Astrocyte of the cerebellum (primary cell): ENCODE measurements at regions not wholly inside any gene's neighbourhood (a gene's known extent, or its start where the extent isn't known, plus 50 kb on each side); places are given as distances from the start of the nearest gene placed in this dataset.

Experiments used
- DNase-seq: peaks from one replicate; pipeline ENCODE4 v3.0.0-alpha.2; 2011; ENCODE audit warnings: low read depth
- H3K4me3 ChIP-seq: 2 replicates; pipeline ENCODE4 v1.5.1; 2011; ENCODE audit warnings: mild to moderate bottlenecking, low read depth, low read length, moderate library complexity
- CTCF ChIP-seq: IDR thresholded peaks from 2 replicates; pipeline ENCODE4 v1.5.1; 2012; ENCODE audit warnings: low read length, low read depth, moderate library complexity, mild to moderate bottlenecking; ENCODE audit errors: missing control alignments
- in situ Hi-C: cut with HindIII; loops from 2 replicates; pipeline ENCODE4 v1.10.0; 2017; ENCODE audit warnings: low sequenced_read_pairs

DNA sequence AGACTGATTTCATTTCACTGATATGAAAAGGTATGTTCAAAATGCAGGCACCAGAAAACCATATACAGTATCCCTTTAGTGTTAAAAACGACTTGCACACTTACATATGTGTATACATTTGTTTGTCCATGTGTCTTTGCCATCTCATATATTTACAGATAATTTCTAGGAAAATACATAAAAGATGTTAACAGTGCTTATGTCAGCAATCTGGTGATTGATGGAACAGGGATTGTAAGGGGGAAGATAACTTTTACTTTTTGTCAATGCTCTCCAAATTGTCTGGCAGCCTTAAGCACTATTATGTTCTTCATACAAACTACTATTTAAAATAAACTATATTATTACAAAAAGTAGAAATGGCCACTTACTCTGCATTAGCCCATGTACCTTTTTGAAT is 238.5 kb upstream of the DEFB112 start:
- no peak for DNase-seq
- no peak overlapping the region for H3K4me3 ChIP-seq
- in situ Hi-C loops: no loop called here
- TF ChIP-seq CTCF: no peak

DNA sequence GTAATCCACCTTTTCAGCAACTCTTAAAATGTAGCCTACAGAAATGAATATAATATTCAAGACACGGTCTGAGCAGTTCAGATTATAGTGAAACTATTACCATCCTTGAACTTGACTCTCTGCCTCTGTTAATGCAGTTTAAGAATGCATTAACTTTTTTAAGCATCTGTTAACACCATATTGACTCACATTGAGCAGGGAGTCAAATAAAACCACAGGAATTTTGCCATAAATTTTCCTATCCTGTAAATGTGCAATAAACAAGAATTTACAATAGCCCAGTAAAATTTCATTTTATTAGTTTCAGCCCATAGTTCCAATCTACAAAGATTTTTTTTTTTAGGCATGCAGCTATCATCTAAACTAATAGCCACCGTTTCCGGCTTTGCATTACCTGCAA is 239.2 kb upstream of the DEFB112 start:
- H3K4me3 ChIP-seq: no peak overlapping the region
- in situ Hi-C loops: no loop called here
- no peak for TF ChIP-seq CTCF
- no peak for DNase-seq

GRCh38 chr6:50289366-50289765 is 239.6 kb upstream of the DEFB112 start:
- in situ Hi-C loops: no loop called here
- no peak for DNase-seq

DNA sequence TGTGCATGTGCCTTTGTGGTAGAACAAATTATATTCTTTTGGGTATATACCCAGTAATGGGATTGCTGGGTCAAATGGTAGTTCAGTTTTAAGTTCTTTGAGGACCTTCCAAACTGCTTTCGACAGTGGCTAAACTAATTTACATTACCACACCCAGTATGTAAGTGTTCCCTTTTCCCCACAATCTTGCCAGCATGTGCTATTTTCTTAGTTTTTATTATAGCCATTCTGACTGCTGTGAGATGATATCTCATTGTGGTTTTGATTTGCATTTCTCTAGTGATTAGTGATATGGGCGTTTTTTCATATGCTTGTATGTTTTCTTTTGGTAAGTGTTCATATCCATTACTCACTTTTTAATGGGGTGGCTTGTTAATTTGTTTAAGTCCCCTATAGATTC is 251.6 kb upstream of the DEFB112 start:
- in situ Hi-C loops: no loop called here
- no peak for DNase-seq
- no peak overlapping the region for H3K4me3 ChIP-seq
- no peak for TF ChIP-seq CTCF

More at GRCh38 chr6:50289366-50289765, 239.6 kb upstream of the DEFB112 start:
- H3K4me3 ChIP-seq: no peak overlapping the region
- TF ChIP-seq CTCF: no peak

DNA sequence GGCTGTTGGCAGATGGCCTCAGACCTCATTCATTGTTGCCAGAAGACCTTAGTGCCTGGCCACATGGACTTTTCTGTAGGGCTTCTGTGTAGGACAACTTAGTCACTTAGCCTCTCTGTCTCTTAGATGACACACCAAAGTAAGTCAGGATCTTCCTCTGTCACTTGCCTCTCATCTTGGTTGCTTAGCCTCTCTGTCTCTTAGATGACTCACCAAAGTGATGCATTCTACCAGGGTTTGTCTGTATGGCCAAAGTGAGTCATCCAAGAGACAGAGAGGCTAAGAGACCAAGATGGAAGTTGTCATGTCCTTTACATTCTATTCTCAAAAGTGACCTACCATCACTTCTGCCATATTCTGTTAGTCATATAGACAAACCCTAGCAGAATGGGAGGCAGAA is 255.9 kb upstream of the DEFB112 start:
- no peak for TF ChIP-seq CTCF
- in situ Hi-C loops: loop anchor here (5.0 kb wide), 1 partner anchor 73 kb away; no protein-coding TSS in a partner anchor
- H3K4me3 ChIP-seq: no peak overlapping the region
- DNase-seq: no peak

DNA sequence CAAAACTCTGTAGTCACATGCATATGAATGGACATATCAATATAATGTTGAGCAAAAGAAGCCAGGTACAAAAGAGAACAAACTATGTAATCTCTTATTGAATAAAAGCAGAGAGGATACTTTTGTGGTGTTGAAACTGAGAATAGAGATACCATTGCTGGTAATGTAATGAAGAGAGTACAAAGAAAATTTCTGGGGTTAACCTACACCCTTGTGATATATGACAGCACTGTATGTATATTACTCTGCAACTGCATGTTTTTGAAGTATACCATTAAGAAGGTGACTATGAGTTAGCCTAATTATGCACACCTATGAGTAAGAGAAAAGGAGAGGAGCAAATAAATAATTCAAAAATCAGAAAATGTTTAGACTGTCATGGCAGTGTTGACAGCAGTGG is 268.8 kb upstream of the DEFB112 start:
- no peak for DNase-seq
- in situ Hi-C loops: no loop called here
- H3K4me3 ChIP-seq: no peak overlapping the region
- no peak for TF ChIP-seq CTCF

DNA sequence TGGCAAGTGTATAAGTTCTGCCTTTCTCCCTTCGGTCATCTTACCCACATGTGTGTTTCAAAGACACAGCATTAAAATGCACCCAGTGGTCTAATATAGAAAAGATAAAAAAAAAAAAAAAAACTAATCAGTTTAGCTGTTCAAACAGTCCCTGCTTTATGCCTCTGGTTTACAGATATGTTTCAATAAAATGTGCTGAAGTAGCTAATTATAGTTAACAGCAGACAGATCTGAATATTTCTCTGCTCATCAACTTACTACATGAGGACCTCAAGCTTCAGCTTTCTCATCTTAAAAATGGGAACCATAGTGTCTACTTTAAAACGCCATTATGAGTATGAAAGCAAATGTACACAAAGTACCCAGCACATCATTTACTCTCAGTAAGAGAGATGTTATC is 280.6 kb upstream of the DEFB112 start:
- no peak for TF ChIP-seq CTCF
- in situ Hi-C loops: no loop called here
- H3K4me3 ChIP-seq: no peak overlapping the region
- no peak for DNase-seq
